CD8-positive, alpha-beta memory T cell (primary cell): ENCODE measurements at regions not wholly inside any gene's neighbourhood (a gene's known extent, or its start where the extent isn't known, plus 50 kb on each side); places are given as distances from the start of the nearest gene placed in this dataset.

Experiments used
- CTCF ChIA-PET: fragments of 350-600 bp; sonication (Branson Sonifier 250); formaldehyde crosslinking; loops from one replicate; lab custom pipeline; 2021; ENCODE audit warnings: antibody characterized with exemption; lab: Charles Lee
- POLR2A ChIA-PET: fragments of 350-600 bp; sonication (Branson Sonifier 250); formaldehyde crosslinking; loops from one replicate; lab custom pipeline; 2021; ENCODE audit warnings: antibody characterized with exemption; lab: Charles Lee
- DNase-seq, 5 donors: peaks; one replicate each; pipeline versions ENCODE4 v3.0.0 to v3.0.0-alpha.2; 2020 to 2022; ENCODE audit warnings: mixed read lengths in 1 of 5
- H3K27ac ChIP-seq: one replicate; pipeline ENCODE4 v1.7.0; 2013; ENCODE audit warnings: low read depth, mild to moderate bottlenecking, low read length, moderate library complexity
- H3K27me3 ChIP-seq: 2 replicates; pipeline ENCODE4 v1.7.0; 2013; ENCODE audit warnings: low read length, mild to moderate bottlenecking; ENCODE audit not compliant: insufficient read depth, poor library complexity, severe bottlenecking
- H3K36me3 ChIP-seq: 2 replicates; pipeline ENCODE4 v1.7.0; 2013; ENCODE audit warnings: mild to moderate bottlenecking, low read length, moderate library complexity; ENCODE audit not compliant: insufficient read depth
- H3K4me1 ChIP-seq: 2 replicates; pipeline ENCODE4 v1.7.0; 2013; ENCODE audit warnings: mild to moderate bottlenecking, low read length, moderate library complexity; ENCODE audit not compliant: insufficient read depth
- H3K4me3 ChIP-seq: 2 replicates; pipeline ENCODE4 v1.7.0; 2013; ENCODE audit warnings: mild to moderate bottlenecking, low read length
- H3K9me3 ChIP-seq: 2 replicates; pipeline ENCODE4 v1.7.0; 2013; ENCODE audit warnings: mild to moderate bottlenecking, low read length
- H3K27ac Mint-ChIP-seq, 8 donors: one replicate each; pipeline ENCODE4 v1.8.0; 2020 to 2021; ENCODE audit warnings: mixed read lengths in 8 of 8, mild to moderate bottlenecking in 6 of 8, inconsistent platforms in 3 of 8, moderate library complexity in 3 of 8
- H3K27me3 Mint-ChIP-seq, 2 donors: one replicate each; pipeline ENCODE4 v1.8.0; 2020 to 2021; ENCODE audit warnings: mixed read lengths in 2 of 2, mild to moderate bottlenecking in 1 of 2, moderate library complexity in 1 of 2
- H3K36me3 Mint-ChIP-seq, 3 donors: one replicate each; pipeline ENCODE4 v1.8.0; 2020 to 2021; ENCODE audit warnings: mixed read lengths in 3 of 3, inconsistent platforms in 1 of 3, mild to moderate bottlenecking in 1 of 3
- H3K4me1 Mint-ChIP-seq, 3 donors: one replicate each; pipeline ENCODE4 v1.8.0; 2020 to 2021; ENCODE audit warnings: mixed read lengths in 3 of 3, inconsistent platforms in 1 of 3, mild to moderate bottlenecking in 1 of 3
- H3K4me3 Mint-ChIP-seq, 7 donors: one replicate each; pipeline ENCODE4 v1.8.0; 2020 to 2021; ENCODE audit warnings: mixed read lengths in 7 of 7, mild to moderate bottlenecking in 6 of 7, moderate library complexity in 4 of 7, inconsistent platforms in 2 of 7
- H3K9me3 Mint-ChIP-seq, 5 donors: one replicate each; pipeline ENCODE4 v1.8.0; 2020 to 2022; ENCODE audit warnings: mixed read lengths in 5 of 5, mild to moderate bottlenecking in 3 of 5, moderate library complexity in 2 of 5, inconsistent platforms in 1 of 5

DNA sequence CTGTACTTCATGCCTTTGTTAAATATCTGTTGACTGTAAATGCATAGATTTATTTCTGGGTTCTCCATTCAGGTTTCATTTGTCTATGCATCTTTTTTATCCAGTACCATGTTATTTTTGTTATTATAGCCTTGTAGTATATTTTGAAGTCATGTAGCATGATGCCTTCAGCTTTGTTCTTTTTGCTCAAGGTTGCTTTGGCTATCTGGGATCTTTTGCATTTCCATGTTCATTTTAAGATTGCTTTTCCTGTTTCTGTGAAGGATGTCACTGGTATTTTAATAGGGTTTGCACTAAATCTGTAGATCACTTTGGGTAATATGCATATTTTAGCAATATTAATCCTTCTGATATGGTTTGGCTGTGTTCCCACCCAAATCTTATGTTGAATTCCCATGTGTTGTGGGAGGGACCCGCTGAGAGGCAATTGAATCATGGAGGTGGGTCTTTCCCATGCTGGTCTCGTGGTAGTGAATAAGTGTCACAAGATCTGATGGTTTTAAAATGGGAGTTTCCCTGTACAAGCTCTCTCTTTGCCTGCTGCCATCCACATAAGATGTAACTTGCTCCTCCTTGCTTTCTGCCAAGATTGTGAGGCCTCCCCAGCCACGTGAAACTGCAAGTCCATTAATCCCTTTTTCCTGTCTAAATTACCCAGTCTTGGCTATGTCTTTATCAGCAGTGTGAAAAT is 302.8 kb upstream of the SEMA3C start:
- Histone ChIP-seq H3K4me1 (no peaks in the 10 kb centered on the region), H3K27ac (no peak overlapping the region), H3K36me3 (no peaks in the 10 kb centered on the region), H3K27me3 (no peaks in the 10 kb centered on the region), H3K9me3 (no peaks in the 10 kb centered on the region), H3K4me3 (no peak overlapping the region)
- Mint-ChIP-seq H3K4me3 (no peak overlapping the region), H3K27me3 (no peaks in the 10 kb centered on the region), H3K4me1 (no peaks in the 10 kb centered on the region), H3K9me3 (peaks cover 0 to 38% (median 8%) of the 10 kb centered on the region in 5 donors), H3K27ac (no peak overlapping the region), H3K36me3 (peaks cover 0 to 2% (median 0%) of the 10 kb centered on the region in 3 donors)
- POLR2A ChIA-PET, result no interaction called here
- no peak for DNase-seq
- CTCF ChIA-PET, result no interaction called here

DNA sequence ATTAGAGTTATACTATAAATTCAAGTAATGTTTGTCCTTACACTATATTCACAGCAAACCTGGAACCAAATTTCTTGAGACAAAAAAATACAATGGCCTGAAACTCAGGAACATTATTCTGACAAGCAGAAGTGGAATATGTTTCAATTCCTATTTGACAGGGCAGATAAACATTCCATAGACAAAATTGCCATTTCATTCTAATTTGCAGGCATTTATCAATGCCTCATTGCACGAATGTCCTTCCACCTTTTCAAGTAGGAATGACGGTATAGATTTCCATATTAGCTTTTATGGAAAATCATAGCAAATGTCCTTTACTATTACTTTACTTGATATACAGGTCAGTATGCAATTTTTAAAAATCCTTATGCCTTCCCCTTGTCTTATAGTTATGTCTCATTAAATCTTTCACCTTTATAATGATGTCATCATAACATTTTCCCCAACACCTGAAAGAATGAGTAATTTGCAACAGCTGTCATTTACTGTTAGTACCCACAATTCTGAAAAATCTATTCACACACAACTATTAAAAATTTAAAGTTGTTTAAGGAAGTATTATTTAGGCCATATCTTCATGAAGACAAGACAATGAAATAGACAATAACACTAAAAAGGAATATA is 299.7 kb upstream of the SEMA3C start:
- H3K4me1 Mint-ChIP-seq, result no peaks in the 10 kb centered on the region
- ChIA-PET POLR2A (no interaction called here), CTCF (no interaction called here)
- no peak overlapping the region for H3K27ac ChIP-seq
- no peak for DNase-seq
- no peak overlapping the region for H3K4me3 ChIP-seq
- no peaks in the 10 kb centered on the region for H3K4me1 ChIP-seq
- no peak overlapping the region for H3K4me3 Mint-ChIP-seq
- no peak overlapping the region for H3K27ac Mint-ChIP-seq
- peaks cover 4 to 20% (median 4%) of the 10 kb centered on the region in 5 donors for H3K9me3 Mint-ChIP-seq
- no peaks in the 10 kb centered on the region for H3K27me3 ChIP-seq
- H3K36me3 ChIP-seq, result no peaks in the 10 kb centered on the region
- H3K27me3 Mint-ChIP-seq, result no peaks in the 10 kb centered on the region
- peaks cover 0 to 2% (median 0%) of the 10 kb centered on the region in 3 donors for H3K36me3 Mint-ChIP-seq
- no peaks in the 10 kb centered on the region for H3K9me3 ChIP-seq

DNA sequence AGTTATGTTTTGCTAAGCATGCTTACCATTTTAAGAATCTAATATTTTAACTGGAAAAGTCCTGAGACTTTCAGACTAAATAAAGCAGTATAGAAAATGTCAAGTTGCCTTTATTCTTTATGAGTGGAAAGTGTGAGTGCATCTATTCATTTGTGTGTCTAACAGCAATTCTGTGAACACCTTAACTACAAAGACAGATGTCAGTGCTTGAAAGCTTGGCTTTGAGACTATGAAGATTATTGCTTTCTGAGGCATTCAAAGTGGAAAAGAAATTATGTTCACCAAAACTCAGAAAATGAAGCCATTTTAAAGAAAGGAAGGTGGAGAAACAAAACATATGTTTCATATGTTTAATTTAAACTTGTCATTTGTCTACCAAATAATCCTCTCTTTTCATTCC is 294.5 kb upstream of the SEMA3C start:
- no peak for DNase-seq
- no peaks in the 10 kb centered on the region for H3K27me3 Mint-ChIP-seq
- Histone ChIP-seq H3K4me3 (no peak overlapping the region), H3K27ac (no peak overlapping the region), H3K4me1 (no peaks in the 10 kb centered on the region), H3K27me3 (no peaks in the 10 kb centered on the region), H3K36me3 (no peaks in the 10 kb centered on the region), H3K9me3 (no peaks in the 10 kb centered on the region)
- H3K9me3 Mint-ChIP-seq, result peaks cover 0 to 20% (median 9%) of the 10 kb centered on the region in 5 donors
- ChIA-PET POLR2A (no interaction called here), CTCF (no interaction called here)
- H3K4me3 Mint-ChIP-seq, result no peak overlapping the region
- no peak overlapping the region for H3K27ac Mint-ChIP-seq
- H3K4me1 Mint-ChIP-seq, result no peaks in the 10 kb centered on the region
- H3K36me3 Mint-ChIP-seq, result peaks cover 0 to 2% (median 0%) of the 10 kb centered on the region in 3 donors

DNA sequence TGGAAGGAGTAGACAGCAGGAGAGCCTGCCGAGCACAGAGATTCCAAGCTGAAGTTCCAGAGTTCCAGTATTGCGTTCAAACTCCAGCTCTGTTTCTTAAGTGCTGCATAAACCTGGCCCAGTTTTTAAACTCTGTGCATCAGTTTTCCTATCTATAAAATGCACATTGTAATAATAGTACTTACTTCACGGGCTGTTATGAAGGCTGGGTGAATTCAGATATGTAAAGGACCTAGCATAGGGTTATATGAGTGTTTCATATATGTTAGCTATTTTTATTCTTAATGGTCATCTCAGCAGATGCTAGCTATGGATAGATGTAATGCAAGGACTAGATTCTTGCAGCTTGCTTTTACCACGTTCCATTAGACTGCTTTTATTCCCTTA is 293.1 kb upstream of the SEMA3C start:
- Histone ChIP-seq H3K27me3 (no peaks in the 10 kb centered on the region), H3K27ac (no peak overlapping the region), H3K4me3 (no peak overlapping the region), H3K9me3 (no peaks in the 10 kb centered on the region), H3K36me3 (no peaks in the 10 kb centered on the region), H3K4me1 (no peaks in the 10 kb centered on the region)
- Mint-ChIP-seq H3K9me3 (peaks cover 4 to 23% (median 12%) of the 10 kb centered on the region in 5 donors), H3K36me3 (no peaks in the 10 kb centered on the region), H3K27me3 (peaks cover 0 to 2% of the 10 kb centered on the region in 2 donors), H3K4me1 (no peaks in the 10 kb centered on the region), H3K4me3 (no peak overlapping the region), H3K27ac (no peak overlapping the region)
- POLR2A ChIA-PET, result no interaction called here
- CTCF ChIA-PET, result no interaction called here
- no peak for DNase-seq

DNA sequence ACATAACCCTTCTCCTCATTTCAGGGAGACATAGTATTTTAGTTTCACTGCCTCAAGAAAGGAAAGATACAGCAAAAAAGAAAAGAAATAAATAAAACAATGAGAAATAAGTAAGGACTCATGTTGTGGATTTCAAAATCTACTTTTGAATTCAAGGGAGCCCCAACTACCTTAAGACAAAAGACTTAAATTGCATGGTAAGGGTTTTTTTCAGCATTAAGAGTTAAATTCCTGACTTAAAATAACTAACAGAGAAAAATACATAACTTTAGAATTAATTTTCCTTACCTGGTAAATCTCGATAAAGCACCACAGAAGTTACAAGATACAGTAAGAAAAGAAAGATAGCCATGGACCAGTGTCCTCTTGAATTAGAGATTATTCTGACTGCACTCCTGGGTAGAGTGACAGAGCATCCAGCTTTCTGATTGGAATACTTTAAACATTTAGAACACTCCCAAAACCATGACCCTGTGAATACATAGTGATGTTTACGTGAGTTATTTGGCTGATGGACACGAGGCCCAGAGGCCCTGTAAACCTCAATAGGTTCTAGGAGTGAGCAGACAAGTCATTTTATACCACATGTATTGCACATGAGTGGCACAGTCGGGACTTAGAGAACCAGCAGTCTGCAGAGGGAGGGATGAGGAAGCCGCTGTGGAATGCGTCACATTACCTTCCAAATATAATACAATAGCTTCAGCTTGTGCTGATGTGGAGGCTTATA is 292.5 kb upstream of the SEMA3C start:
- DNase-seq, result no peak
- H3K27ac ChIP-seq, result no peak overlapping the region
- Mint-ChIP-seq H3K27ac (no peak overlapping the region), H3K4me3 (no peak overlapping the region), H3K4me1 (no peaks in the 10 kb centered on the region), H3K9me3 (peaks cover 5 to 25% (median 15%) of the 10 kb centered on the region in 5 donors), H3K27me3 (peaks cover 0 to 2% of the 10 kb centered on the region in 2 donors), H3K36me3 (no peaks in the 10 kb centered on the region)
- H3K4me1 ChIP-seq, result no peaks in the 10 kb centered on the region
- ChIA-PET POLR2A (no interaction called here), CTCF (no interaction called here)
- no peaks in the 10 kb centered on the region for H3K27me3 ChIP-seq
- H3K9me3 ChIP-seq, result no peaks in the 10 kb centered on the region
- no peak overlapping the region for H3K4me3 ChIP-seq
- H3K36me3 ChIP-seq, result no peaks in the 10 kb centered on the region

DNA sequence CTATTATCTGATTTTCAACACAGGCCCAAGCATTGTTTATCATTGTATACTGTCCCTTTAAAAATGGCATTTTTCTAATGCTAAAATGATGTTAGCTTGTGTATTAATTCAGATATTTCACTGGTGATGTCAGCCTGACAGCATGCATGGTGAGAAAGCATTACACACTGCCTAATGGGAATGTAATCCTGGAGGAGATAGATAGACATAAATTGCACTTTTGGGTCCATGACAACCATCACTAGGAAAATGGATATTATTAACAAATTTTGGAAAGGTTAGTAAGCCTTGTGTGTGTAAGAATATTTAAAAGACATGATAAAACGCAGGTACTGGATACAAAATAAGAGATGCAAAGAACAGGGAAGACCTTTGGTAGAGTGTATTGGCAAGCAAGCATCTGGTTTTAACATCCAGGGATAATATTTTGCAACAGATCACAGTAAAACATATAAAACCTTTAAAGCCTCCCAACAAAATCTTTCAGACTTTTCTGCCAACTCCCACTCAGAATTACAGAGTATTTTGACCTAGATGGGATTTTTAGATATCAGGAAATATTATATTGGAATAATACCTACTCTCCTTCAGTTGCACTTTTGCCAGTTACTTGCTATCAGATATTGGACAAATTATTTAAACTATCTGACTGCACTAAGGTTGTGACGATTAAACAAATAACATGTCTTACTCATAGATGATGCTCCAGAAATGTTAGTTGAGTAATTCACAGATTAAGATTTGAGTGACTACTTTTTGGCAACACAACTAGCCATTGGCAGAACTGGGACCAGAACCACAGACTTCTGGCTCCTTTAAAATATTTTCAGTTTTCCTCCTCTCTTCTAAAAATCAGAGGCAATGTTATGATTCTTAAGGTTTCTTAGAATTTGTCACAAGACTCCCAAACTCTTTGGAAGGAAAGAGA is 291.6 kb upstream of the SEMA3C start:
- POLR2A ChIA-PET, result no interaction called here
- H3K36me3 ChIP-seq, result no peaks in the 10 kb centered on the region

DNA sequence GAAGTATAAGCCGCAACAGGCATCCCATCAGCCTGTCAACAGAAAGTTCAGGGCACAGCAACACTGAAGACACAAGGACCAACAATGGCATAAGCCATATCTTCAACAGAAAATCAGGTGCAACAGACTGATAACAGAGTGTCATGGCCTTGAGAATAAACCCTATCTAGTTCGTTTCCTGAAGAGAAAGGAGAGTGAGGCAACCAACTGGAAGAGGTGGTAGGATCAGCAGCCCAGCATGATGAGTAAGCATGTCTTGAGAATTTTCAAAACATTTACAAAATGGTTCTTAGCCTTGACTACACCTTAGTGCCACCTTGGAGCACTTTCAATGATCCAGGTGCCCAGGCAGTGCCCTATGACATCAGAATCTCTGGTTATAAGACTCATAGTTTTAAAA is 290.2 kb upstream of the SEMA3C start:
- Mint-ChIP-seq H3K36me3 (no peaks in the 10 kb centered on the region), H3K4me3 (no peak overlapping the region), H3K4me1 (no peaks in the 10 kb centered on the region), H3K27ac (no peak overlapping the region), H3K9me3 (peaks cover 4 to 30% (median 15%) of the 10 kb centered on the region in 5 donors), H3K27me3 (peaks cover 0 to 2% of the 10 kb centered on the region in 2 donors)
- Histone ChIP-seq H3K36me3 (no peaks in the 10 kb centered on the region), H3K27ac (no peak overlapping the region), H3K9me3 (no peaks in the 10 kb centered on the region), H3K27me3 (no peaks in the 10 kb centered on the region), H3K4me3 (no peak overlapping the region), H3K4me1 (no peaks in the 10 kb centered on the region)
- POLR2A ChIA-PET, result no interaction called here
- CTCF ChIA-PET, result no interaction called here
- DNase-seq, result no peak

More for the DNA sequence above, 291.6 kb upstream of the SEMA3C start:
- no peaks in the 10 kb centered on the region for H3K4me1 ChIP-seq
- no peak overlapping the region for H3K4me3 ChIP-seq
- no peaks in the 10 kb centered on the region for H3K27me3 ChIP-seq
- no peaks in the 10 kb centered on the region for H3K4me1 Mint-ChIP-seq
- H3K36me3 Mint-ChIP-seq, result no peaks in the 10 kb centered on the region
- H3K27ac Mint-ChIP-seq, result no peak overlapping the region
- CTCF ChIA-PET, result interaction anchor here (0.8 kb wide), 1 partner anchor 95 kb away, joined by 3 read pairs; no protein-coding TSS in a partner anchor
- no peak overlapping the region for H3K4me3 Mint-ChIP-seq
- no peak overlapping the region for H3K27ac ChIP-seq
- H3K27me3 Mint-ChIP-seq, result peaks cover 0 to 2% of the 10 kb centered on the region in 2 donors
- no peaks in the 10 kb centered on the region for H3K9me3 ChIP-seq
- H3K9me3 Mint-ChIP-seq, result peaks cover 5 to 26% (median 13%) of the 10 kb centered on the region in 5 donors
- DNase-seq, result no peak
